Lung (tissue), 11 donors: ENCODE measurements at regions not wholly inside any gene's neighbourhood (a gene's known extent, or its start where the extent isn't known, plus 50 kb on each side); places are given as distances from the start of the nearest gene placed in this dataset.
"Not testable (repeated sequence)": the region's sequence is repeated elsewhere in the genome, so short reads cannot be mapped to it uniquely, and the experiment has no call there.

ENCODE experiments used
- ATAC-seq: fragments of 200-7000 bp; cut with Tn5 transposase; one replicate; pipeline ENCODE4 v1.9.1; 2020; ENCODE audit warnings: moderate number of reproducible peaks; ENCODE audit not compliant: insufficient read depth, low FRiP score
- DNase-seq, 3 donors: peaks; one replicate each; pipeline ENCODE4 v3.0.0-alpha.2; 2013 to 2017
- H3K27ac ChIP-seq, 2 donors: one replicate each; pipeline ENCODE4 v1.5.1; 2013; ENCODE audit warnings: mild to moderate bottlenecking in 2 of 2, moderate library complexity in 2 of 2, control low read depth in 1 of 2, inconsistent platforms in 1 of 2, low read depth in 1 of 2, low read length in 1 of 2
- H3K27me3 ChIP-seq, 3 donors: one replicate each; pipeline ENCODE4 v1.5.1; 2013; ENCODE audit warnings: low read length in 2 of 3; ENCODE audit not compliant: control insufficient read depth in 3 of 3, insufficient read depth in 3 of 3
- H3K36me3 ChIP-seq, 4 donors: one replicate each; pipeline ENCODE4 v1.5.1; 2013; ENCODE audit warnings: low read length in 4 of 4, mild to moderate bottlenecking in 1 of 4, moderate library complexity in 1 of 4; ENCODE audit not compliant: control insufficient read depth in 4 of 4, insufficient read depth in 4 of 4
- H3K4me1 ChIP-seq, 5 donors: one replicate each; pipeline ENCODE4 v1.5.1; 2013; ENCODE audit warnings: low read length in 5 of 5, mild to moderate bottlenecking in 2 of 5, moderate library complexity in 1 of 5; ENCODE audit not compliant: control insufficient read depth in 5 of 5, insufficient read depth in 5 of 5
- H3K4me3 ChIP-seq: one replicate; pipeline ENCODE4 v1.5.1; 2013; ENCODE audit warnings: mild to moderate bottlenecking, control low read depth, moderate library complexity
- H3K9ac ChIP-seq, 2 donors: one replicate each; pipeline ENCODE4 v1.5.1; 2013; ENCODE audit warnings: low read length in 2 of 2, control low read depth in 1 of 2; ENCODE audit not compliant: insufficient read depth in 1 of 2
- H3K9me3 ChIP-seq, 4 donors: one replicate each; pipeline ENCODE4 v1.5.1; 2013; ENCODE audit warnings: low read length in 3 of 4, mild to moderate bottlenecking in 1 of 4, moderate library complexity in 1 of 4; ENCODE audit not compliant: control insufficient read depth in 4 of 4, insufficient read depth in 3 of 4
- CTCF ChIP-seq: IDR thresholded peaks from 2 replicates; pipeline ENCODE4 v1.5.1; 2012; ENCODE audit warnings: mild to moderate bottlenecking; ENCODE audit errors: control extremely low read depth, extremely low read depth
- WGBS, 2 donors: extraction: QIAGEN DNeasy Blood & Tissue Kit; methylation state at CpG; one replicate each; pipeline ENCODE4 v1.1.7; 2013; 5-methylcytosine and 5-hydroxymethylcytosine counted together
- donor health status: control.
- donor health status: control.
- donor health status: Bipolar disorder and iron deficiency.
- donor health status: healthy.
- donor health status: DM: yes; HTN: yes; CAD: no.

GRCh38 chr5:101535626-101536025 is 632.5 kb upstream of the ST8SIA4 start:
- no peak for TF ChIP-seq CTCF
- ATAC-seq (no peak), DNase-seq (no peak)
- Histone ChIP-seq H3K36me3 (no peaks in the 10 kb centered on the region), H3K27ac (no peak overlapping the region), H3K4me3 (no peak overlapping the region), H3K9me3 (peaks cover 0 to 3% (median 0%) of the 10 kb centered on the region in 4 donors), H3K9ac (no peak overlapping the region), H3K4me1 (no peaks in the 10 kb centered on the region), H3K27me3 (no peaks in the 10 kb centered on the region)
- WGBS, 2 donors, result 84 to 91% methylated on average over 1 of the region's 1 CpG

GRCh38 chr5:101534491-101535110 is 631.5 kb upstream of the ST8SIA4 start:
- 74 to 76% methylated on average over 6 of the region's 6 CpGs for WGBS, 2 donors
- Histone ChIP-seq H3K27ac (no peak overlapping the region), H3K4me1 (no peaks in the 10 kb centered on the region), H3K36me3 (no peaks in the 10 kb centered on the region), H3K27me3 (no peaks in the 10 kb centered on the region), H3K9ac (no peak overlapping the region), H3K9me3 (peaks cover 0 to 3% (median 0%) of the 10 kb centered on the region in 4 donors), H3K4me3 (no peak overlapping the region)
- no peak for TF ChIP-seq CTCF
- DNase-seq, result no peak
- no peak for ATAC-seq

GRCh38 chr5:101532430-101532829 is 629.3 kb upstream of the ST8SIA4 start:
- WGBS, 2 donors, result 31 to 54% methylated on average over 2 of the region's 2 CpGs
- no peak for TF ChIP-seq CTCF
- no peak overlapping the region for H3K9ac ChIP-seq
- no peaks in the 10 kb centered on the region for H3K36me3 ChIP-seq
- H3K9me3 ChIP-seq, result peaks cover 0 to 2% (median 0%) of the 10 kb centered on the region in 4 donors
- H3K4me1 ChIP-seq, result no peaks in the 10 kb centered on the region
- H3K27me3 ChIP-seq, result no peaks in the 10 kb centered on the region
- no peak overlapping the region for H3K27ac ChIP-seq
- ATAC-seq (no peak), DNase-seq (no peak)
- no peak overlapping the region for H3K4me3 ChIP-seq

- DNase-seq (no peak), ATAC-seq (no peak)
- WGBS, 2 donors, result 30 to 62% methylated on average over 3 of the region's 3 CpGs
- Histone ChIP-seq H3K9ac (no peak overlapping the region), H3K27me3 (no peaks in the 10 kb centered on the region), H3K9me3 (peaks cover 0 to 2% (median 0%) of the 10 kb centered on the region in 4 donors), H3K4me1 (no peaks in the 10 kb centered on the region), H3K27ac (no peak overlapping the region), H3K36me3 (no peaks in the 10 kb centered on the region), H3K4me3 (no peak overlapping the region)
- no peak for TF ChIP-seq CTCF
Observed at GRCh38 chr5:101531026-101531425, 627.9 kb upstream of the ST8SIA4 start.

GRCh38 chr5:101529094-101529493 is 626.0 kb upstream of the ST8SIA4 start:
- not testable (repeated sequence) for H3K27ac ChIP-seq, H3K36me3 ChIP-seq, H3K4me3 ChIP-seq, H3K4me1 ChIP-seq, ATAC-seq, H3K27me3 ChIP-seq, H3K9me3 ChIP-seq, H3K9ac ChIP-seq, DNase-seq
- 92 to 95% methylated on average over 8 of the region's 8 CpGs for WGBS, 2 donors
